Right atrium auricular region (tissue), 2 donors: ENCODE measurements at regions not wholly inside any gene's neighbourhood (a gene's known extent, or its start where the extent isn't known, plus 50 kb on each side); places are given as distances from the start of the nearest gene placed in this dataset.

Source experiments
- DNase-seq: peaks from one replicate; pipeline ENCODE4 v3.0.0-alpha.2; 2019; ENCODE audit warnings: low spot score
- H3K27ac ChIP-seq, 2 donors: fragments of 200-600 bp; sonication (generic); 1 replicate in 1 of 2; 2 replicates in 1 of 2; pipeline ENCODE4 v1.5.1; 2016 to 2019
- H3K27me3 ChIP-seq, 2 donors: fragments of 200-600 bp; sonication (generic); one replicate each; pipeline versions ENCODE4 v1.5.1 to v1.6.0; 2017 to 2019
- H3K36me3 ChIP-seq: fragments of 200-600 bp; sonication (generic); one replicate; pipeline ENCODE4 v1.5.1; 2016
- H3K4me1 ChIP-seq, 2 donors: fragments of 200-600 bp; sonication (generic); one replicate each; pipeline versions ENCODE4 v1.5.1 to v1.6.0; 2017 to 2019
- H3K4me3 ChIP-seq, 2 donors: fragments of 200-600 bp; sonication (generic); 1 replicate in 1 of 2; 2 replicates in 1 of 2; pipeline ENCODE4 v1.5.1; 2017 to 2019; ENCODE audit warnings: mild to moderate bottlenecking in 1 of 2, moderate library complexity in 1 of 2
- H3K9me3 ChIP-seq, 2 donors: fragments of 200-600 bp; sonication (generic); one replicate each; pipeline ENCODE4 v1.5.1; 2019
- TF ChIP-seq, protein P1 (sequence below), 2 donors: fragments of 200-600 bp; sonication (generic); IDR thresholded peaks; one replicate each; pipeline ENCODE4 v1.5.1; 2019; ENCODE audit warnings: antibody characterized with exemption in 2 of 2

DNA sequence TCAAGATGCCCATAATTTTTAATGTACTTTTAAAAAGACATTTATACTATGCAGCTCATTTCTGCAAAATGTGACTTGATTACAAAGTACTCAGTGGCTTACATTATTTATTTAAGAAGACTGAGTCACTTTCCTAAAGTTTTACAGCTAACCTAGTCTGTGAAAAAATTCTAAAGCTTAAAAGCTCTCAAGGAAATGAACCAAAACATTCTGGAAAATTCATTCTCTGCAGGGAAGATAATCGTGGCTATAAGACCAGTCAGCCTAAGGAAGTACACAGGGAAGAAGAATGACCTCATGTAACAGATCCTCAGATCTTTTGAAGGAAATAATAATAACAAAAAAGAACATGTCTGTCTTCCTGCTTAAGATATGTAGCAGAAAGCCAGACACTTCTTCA is 232.1 kb upstream of the STK17B start:
- Histone ChIP-seq H3K36me3 (no peaks in the 10 kb centered on the region), H3K27ac (no peak overlapping the region), H3K9me3 (no peaks in the 10 kb centered on the region), H3K4me3 (no peak overlapping the region), H3K4me1 (peaks cover 0 to 30% of the 10 kb centered on the region in 2 donors), H3K27me3 (no peaks in the 10 kb centered on the region)
- DNase-seq, result no peak
- TF ChIP-seq, protein P1, sequence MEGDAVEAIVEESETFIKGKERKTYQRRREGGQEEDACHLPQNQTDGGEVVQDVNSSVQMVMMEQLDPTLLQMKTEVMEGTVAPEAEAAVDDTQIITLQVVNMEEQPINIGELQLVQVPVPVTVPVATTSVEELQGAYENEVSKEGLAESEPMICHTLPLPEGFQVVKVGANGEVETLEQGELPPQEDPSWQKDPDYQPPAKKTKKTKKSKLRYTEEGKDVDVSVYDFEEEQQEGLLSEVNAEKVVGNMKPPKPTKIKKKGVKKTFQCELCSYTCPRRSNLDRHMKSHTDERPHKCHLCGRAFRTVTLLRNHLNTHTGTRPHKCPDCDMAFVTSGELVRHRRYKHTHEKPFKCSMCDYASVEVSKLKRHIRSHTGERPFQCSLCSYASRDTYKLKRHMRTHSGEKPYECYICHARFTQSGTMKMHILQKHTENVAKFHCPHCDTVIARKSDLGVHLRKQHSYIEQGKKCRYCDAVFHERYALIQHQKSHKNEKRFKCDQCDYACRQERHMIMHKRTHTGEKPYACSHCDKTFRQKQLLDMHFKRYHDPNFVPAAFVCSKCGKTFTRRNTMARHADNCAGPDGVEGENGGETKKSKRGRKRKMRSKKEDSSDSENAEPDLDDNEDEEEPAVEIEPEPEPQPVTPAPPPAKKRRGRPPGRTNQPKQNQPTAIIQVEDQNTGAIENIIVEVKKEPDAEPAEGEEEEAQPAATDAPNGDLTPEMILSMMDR (IDR thresholded peaks at IDR 0.05), result no peak

DNA sequence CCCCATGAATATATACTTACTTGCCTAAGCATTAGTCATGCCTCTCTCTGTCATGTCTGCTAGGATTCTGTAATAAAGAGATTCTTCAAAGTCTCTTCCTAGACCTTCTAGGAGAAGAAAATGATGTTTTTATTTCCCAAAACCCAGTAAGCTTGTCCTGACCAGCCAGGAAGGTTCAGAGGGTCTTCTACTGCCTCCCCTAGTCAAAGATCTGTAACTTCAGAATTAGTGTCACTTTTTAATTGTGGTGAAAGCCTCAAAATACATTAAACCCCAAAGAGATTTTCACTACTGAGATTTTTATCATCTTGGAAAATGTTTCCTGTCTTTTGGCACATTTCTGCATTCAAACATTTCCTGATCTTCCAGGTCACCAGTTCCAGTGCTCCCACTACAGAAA is 232.9 kb upstream of the STK17B start:
- Histone ChIP-seq H3K4me1 (peaks cover 0 to 27% of the 10 kb centered on the region in 2 donors), H3K36me3 (no peaks in the 10 kb centered on the region), H3K9me3 (no peaks in the 10 kb centered on the region), H3K27me3 (no peaks in the 10 kb centered on the region), H3K4me3 (no peak overlapping the region), H3K27ac (no peak overlapping the region)
- TF ChIP-seq, protein P1 (IDR thresholded peaks at IDR 0.05), result no peak
- no peak for DNase-seq

DNA sequence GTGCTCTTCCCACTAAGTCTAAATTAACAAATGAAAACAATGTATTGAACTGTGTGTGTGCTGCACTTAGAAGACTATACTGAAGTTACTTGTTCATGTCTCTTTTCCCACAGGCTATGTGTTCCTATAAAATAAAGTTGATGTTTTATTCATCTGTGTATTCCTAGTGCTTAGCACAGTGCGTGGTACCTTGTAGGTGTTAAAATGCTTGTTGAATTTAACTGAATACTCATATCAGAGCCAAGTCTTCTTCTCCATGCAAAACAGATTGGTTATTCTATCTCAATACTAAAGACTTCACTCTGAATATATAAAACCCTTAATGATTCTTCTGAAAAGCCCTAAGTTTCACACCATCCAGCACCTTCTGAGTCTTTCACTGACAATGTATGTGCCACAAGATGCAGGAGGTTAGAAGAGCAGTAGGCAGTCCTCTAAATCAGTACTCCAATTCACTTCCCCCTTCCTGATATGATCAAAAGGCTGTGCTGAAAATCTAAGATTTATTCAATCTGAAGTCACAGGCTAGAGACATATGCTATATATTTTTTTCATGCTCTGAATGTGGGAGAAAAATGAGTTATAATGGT is 231.7 kb upstream of the CCDC150 start:
- H3K4me3 ChIP-seq, result no peak overlapping the region
- DNase-seq, result no peak
- no peaks in the 10 kb centered on the region for H3K9me3 ChIP-seq
- no peaks in the 10 kb centered on the region for H3K27me3 ChIP-seq
- TF ChIP-seq, protein P1 (IDR thresholded peaks at IDR 0.05), result no peak
- no peak overlapping the region for H3K27ac ChIP-seq
- H3K36me3 ChIP-seq, result no peaks in the 10 kb centered on the region
- peaks cover 0 to 29% of the 10 kb centered on the region in 2 donors for H3K4me1 ChIP-seq

DNA sequence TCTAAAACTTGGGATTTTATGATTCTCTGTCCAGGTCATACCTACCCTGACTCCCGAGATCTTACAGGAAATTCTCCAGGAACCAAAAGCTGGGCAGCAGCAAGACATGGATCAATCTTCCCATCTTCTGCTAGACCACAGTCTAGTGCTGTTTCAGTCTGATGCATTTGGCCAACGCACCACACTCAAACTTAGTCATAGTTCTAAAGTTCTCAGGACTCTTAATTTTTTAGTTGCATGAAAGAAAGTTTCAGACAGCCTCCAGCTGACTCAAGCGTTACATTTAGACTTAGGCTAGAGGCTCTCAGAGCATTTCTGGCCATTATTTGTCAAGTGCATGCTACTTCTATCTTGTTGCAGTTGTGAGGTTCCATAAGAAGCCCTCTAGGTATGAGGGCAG is 230.1 kb upstream of the CCDC150 start:
- peaks cover 0 to 31% of the 10 kb centered on the region in 2 donors for H3K4me1 ChIP-seq
- H3K27me3 ChIP-seq, result no peaks in the 10 kb centered on the region
- H3K36me3 ChIP-seq, result no peaks in the 10 kb centered on the region
- TF ChIP-seq, protein P1 (IDR thresholded peaks at IDR 0.05), result no peak
- no peak overlapping the region for H3K4me3 ChIP-seq
- no peak overlapping the region for H3K27ac ChIP-seq
- no peaks in the 10 kb centered on the region for H3K9me3 ChIP-seq
- DNase-seq, result no peak

DNA sequence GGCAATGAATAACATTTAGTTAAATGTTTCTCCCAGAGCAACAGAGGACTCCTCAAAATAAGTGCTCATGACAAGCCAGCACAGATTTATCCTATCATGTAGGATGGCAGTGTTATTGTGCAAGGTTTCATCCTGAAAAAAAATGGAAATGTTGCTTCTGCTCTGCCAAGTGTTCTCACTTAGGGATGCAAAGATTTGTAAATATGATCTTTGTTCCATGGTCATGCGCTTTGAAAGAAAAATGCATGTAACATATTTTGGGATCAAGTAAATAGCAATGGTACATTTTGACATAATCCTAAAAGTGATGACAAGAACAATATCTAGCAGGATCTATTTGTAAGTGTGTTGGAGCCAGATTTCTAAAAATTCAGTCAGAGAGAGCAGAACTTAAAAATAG is 229.5 kb upstream of the CCDC150 start:
- no peaks in the 10 kb centered on the region for H3K27me3 ChIP-seq
- no peak for DNase-seq
- H3K27ac ChIP-seq, result no peak overlapping the region
- H3K4me3 ChIP-seq, result no peak overlapping the region
- no peaks in the 10 kb centered on the region for H3K36me3 ChIP-seq
- peaks cover 0 to 31% of the 10 kb centered on the region in 2 donors for H3K4me1 ChIP-seq
- TF ChIP-seq, protein P1 (IDR thresholded peaks at IDR 0.05), result no peak
- H3K9me3 ChIP-seq, result no peaks in the 10 kb centered on the region

DNA sequence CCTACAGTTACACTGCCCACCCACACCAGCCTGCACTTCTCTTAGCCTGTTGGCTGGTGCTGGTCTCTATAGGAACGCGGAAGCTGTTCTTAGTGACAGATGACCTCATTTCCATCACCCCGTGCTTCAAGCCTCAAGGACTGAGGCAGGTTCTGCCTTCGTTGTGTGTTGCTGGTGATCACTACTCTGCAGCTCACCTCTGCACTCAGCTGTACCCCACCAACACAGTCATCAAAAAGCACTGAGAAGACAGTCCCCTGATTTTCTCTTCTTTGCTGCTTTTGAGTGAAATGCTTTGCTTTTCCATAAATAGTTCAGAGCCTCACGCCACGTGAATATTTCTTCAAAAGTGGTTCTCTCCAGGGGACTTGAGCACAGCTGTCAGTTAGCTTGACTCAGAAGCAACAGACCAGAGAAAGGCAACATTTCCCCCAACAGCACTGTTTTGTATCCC is 225.7 kb upstream of the CCDC150 start:
- no peak for DNase-seq
- Histone ChIP-seq H3K36me3 (no peaks in the 10 kb centered on the region), H3K4me3 (no peak overlapping the region), H3K9me3 (no peaks in the 10 kb centered on the region), H3K4me1 (peaks cover 0 to 31% of the 10 kb centered on the region in 2 donors), H3K27ac (no peak overlapping the region), H3K27me3 (no peaks in the 10 kb centered on the region)
- TF ChIP-seq, protein P1 (IDR thresholded peaks at IDR 0.05), result no peak
